ENCODE measurements at regions not wholly inside any gene's neighbourhood (a gene's known extent, or its start where the extent isn't known, plus 50 kb on each side); places are given as distances from the start of the nearest gene placed in this dataset.

GRCh38 chr1:164021813-164022212 lies 537.2 kb upstream of the PBX1 start:
- no peak overlapping the region for H3K27ac Mint-ChIP-seq

GRCh38 chr1:164033782-164034181 lies 525.2 kb upstream of the PBX1 start:
- Mint-ChIP-seq H3K4me3 (no peak overlapping the region), H3K27me3 (no peaks in the 10 kb centered on the region), H3K36me3 (ENCODE audit: low read depth) (no peaks in the 10 kb centered on the region), H3K27ac (no peak overlapping the region), H3K9me3 (peaks cover 15% of the 10 kb centered on the region), H3K4me1 (ENCODE audit: low read depth) (no peaks in the 10 kb centered on the region)
- no peak for TF ChIP-seq CTCF (IDR thresholded peaks at IDR 0.05)
- no peak for ATAC-seq (ENCODE audit: poor library complexity)
- H3K36me3 ChIP-seq (ENCODE audit: insufficient read depth, low read length): no peaks in the 10 kb centered on the region
- no peak for DNase-seq
- peaks cover 3 to 6% of the 10 kb centered on the region in 2 experiments for H3K9me3 ChIP-seq (ENCODE audit: control insufficient read depth in 1 of 2, insufficient read depth in 1 of 2, low read length in 2 of 2)
- CTCF ChIA-PET: no interaction called here
- no peaks in the 10 kb centered on the region for H3K27me3 ChIP-seq (ENCODE audit: control insufficient read depth in 1 of 2, insufficient read depth in 2 of 2, low read length in 2 of 2)
- POLR2A ChIA-PET: no interaction called here
- H3K4me1 ChIP-seq (ENCODE audit: insufficient read depth, low read length): no peaks in the 10 kb centered on the region
- H3K27ac ChIP-seq (ENCODE audit: low read depth in 1 of 2, low read length in 2 of 2): no peak overlapping the region
- no peak overlapping the region for H3K4me3 ChIP-seq (ENCODE audit: low read length)
- intact Hi-C loops (cut with DNase I, micrococcal nuclease): no loop called here

More at GRCh38 chr1:164021813-164022212, 537.2 kb upstream of the PBX1 start:
- Mint-ChIP-seq H3K4me1 (ENCODE audit: low read depth) (no peaks in the 10 kb centered on the region), H3K36me3 (ENCODE audit: low read depth) (no peaks in the 10 kb centered on the region), H3K9me3 (peaks cover 10% of the 10 kb centered on the region), H3K4me3 (no peak overlapping the region), H3K27me3 (no peaks in the 10 kb centered on the region)
- H3K27me3 ChIP-seq (ENCODE audit: control insufficient read depth in 1 of 2, insufficient read depth in 2 of 2, low read length in 2 of 2): no peaks in the 10 kb centered on the region
- peaks cover 0 to 10% of the 10 kb centered on the region in 2 experiments for H3K9me3 ChIP-seq (ENCODE audit: control insufficient read depth in 1 of 2, insufficient read depth in 1 of 2, low read length in 2 of 2)
- no peak overlapping the region for H3K27ac ChIP-seq (ENCODE audit: low read depth in 1 of 2, low read length in 2 of 2)
- intact Hi-C loops (cut with DNase I, micrococcal nuclease): no loop called here
- no peak for TF ChIP-seq CTCF (IDR thresholded peaks at IDR 0.05)
- CTCF ChIA-PET: no interaction called here
- POLR2A ChIA-PET: no interaction called here
- no peaks in the 10 kb centered on the region for H3K36me3 ChIP-seq (ENCODE audit: insufficient read depth, low read length)
- no peak overlapping the region for H3K4me3 ChIP-seq (ENCODE audit: low read length)
- no peak for ATAC-seq (ENCODE audit: poor library complexity)
- H3K4me1 ChIP-seq (ENCODE audit: insufficient read depth, low read length): no peaks in the 10 kb centered on the region
- DNase-seq: no peak

- Histone ChIP-seq H3K9me3 (ENCODE audit: control insufficient read depth in 1 of 2, insufficient read depth in 1 of 2, low read length in 2 of 2) (peaks cover 0 to under 1% of the 10 kb centered on the region in 2 experiments), H3K4me3 (ENCODE audit: low read length) (no peak overlapping the region), H3K27ac (ENCODE audit: low read depth in 1 of 2, low read length in 2 of 2) (no peak overlapping the region), H3K36me3 (ENCODE audit: insufficient read depth, low read length) (no peaks in the 10 kb centered on the region), H3K27me3 (ENCODE audit: control insufficient read depth in 1 of 2, insufficient read depth in 2 of 2, low read length in 2 of 2) (no peaks in the 10 kb centered on the region), H3K4me1 (ENCODE audit: insufficient read depth, low read length) (no peaks in the 10 kb centered on the region)
- ChIA-PET POLR2A (no interaction called here), CTCF (no interaction called here)
- ATAC-seq (ENCODE audit: poor library complexity) (no peak), DNase-seq (no peak)
- no peak overlapping the region for H3K4me3 Mint-ChIP-seq
- peaks cover 4% of the 10 kb centered on the region for H3K9me3 Mint-ChIP-seq
- no peak for TF ChIP-seq CTCF (IDR thresholded peaks at IDR 0.05)
- no peaks in the 10 kb centered on the region for H3K4me1 Mint-ChIP-seq (ENCODE audit: low read depth)
- no peak overlapping the region for H3K27ac Mint-ChIP-seq
- no peaks in the 10 kb centered on the region for H3K27me3 Mint-ChIP-seq
- intact Hi-C loops (cut with DNase I, micrococcal nuclease): no loop called here
- H3K36me3 Mint-ChIP-seq (ENCODE audit: low read depth): no peaks in the 10 kb centered on the region
Measured at GRCh38 chr1:164040754-164041153, 518.2 kb upstream of the PBX1 start.
